A549 (cell line): ENCODE measurements at regions not wholly inside any gene's neighbourhood (a gene's known extent, or its start where the extent isn't known, plus 50 kb on each side); places are given as distances from the start of the nearest gene placed in this dataset.
A peak's percentile ranks its signal among the peaks of the same experiment; 100 is the strongest.

Source experiments
- ATAC-seq, 2 experiments: fragments of 200-7000 bp in 1 of 2; fragments of >200 bp in 1 of 2; cut with Nextera tagmentation in 1 of 2; cut with Tn5 transposase in 1 of 2; 3 replicates each; pipeline versions ENCODE4 v1.8.0 to v1.9.1; 2018 to 2020; ENCODE audit warnings: mild to moderate bottlenecking in 1 of 2, moderate library complexity in 1 of 2
- CTCF ChIA-PET: fragments of 300-600 bp; sonication (Branson Sonifier 250); formaldehyde crosslinking; extraction: SDS; loops from one replicate; lab custom pipeline; 2021; ENCODE audit warnings: antibody characterized with exemption, inconsistent platforms; lab: Yijun Ruan, JAX
- POLR2A ChIA-PET: fragments of 350-600 bp; formaldehyde crosslinking; extraction: SDS; loops from one replicate; lab custom pipeline; 2021; ENCODE audit warnings: antibody characterized with exemption, inconsistent platforms; lab: Yijun Ruan, JAX
- DNase-seq, 2 experiments: peaks; one replicate each; pipeline versions ENCODE4 v3.0.0 to v3.0.0-alpha.2; 2011 to 2016; ENCODE audit warnings: low read depth in 1 of 2, low spot score in 1 of 2
- FAIRE-seq: peaks from 2 replicates; lab custom pipeline; 2011; peaks lifted over from hg19 to GRCh38; lab: Jason Lieb, UNC
- H3K27ac ChIP-seq, 2 experiments: fragments of >200 bp; sonication (Bioruptor Twin); formaldehyde crosslinking; 3 replicates each; pipeline ENCODE4 v1.5.1; 2016 to 2017
- H3K4me1 ChIP-seq: fragments of >200 bp; sonication (Bioruptor Twin); formaldehyde crosslinking; 3 replicates; pipeline ENCODE4 v1.6.1; 2016
- H3K4me2 ChIP-seq: fragments of >200 bp; sonication (Bioruptor Twin); formaldehyde crosslinking; 3 replicates; pipeline ENCODE4 v1.6.1; 2016
- H3K4me3 ChIP-seq: fragments of >200 bp; sonication (Bioruptor Twin); formaldehyde crosslinking; 3 replicates; pipeline ENCODE4 v1.5.1; 2016
- H3K9me3 ChIP-seq: fragments of >200 bp; sonication (Bioruptor Twin); formaldehyde crosslinking; 3 replicates; pipeline ENCODE4 v1.6.1; 2016
- CEBPB ChIP-seq, 2 experiments: fragments of >200 bp in 1 of 2; sonication (Bioruptor Twin) in 1 of 2; formaldehyde crosslinking in 1 of 2; IDR thresholded peaks; 2 replicates each; pipeline ENCODE4 v1.6.1; 2012 to 2016
- CHD4 ChIP-seq: fragments of 200-600 bp; sonication (generic); IDR thresholded peaks from 2 replicates; pipeline ENCODE4 v1.6.1; 2016; ENCODE audit warnings: antibody characterized with exemption, mild to moderate bottlenecking, borderline replicate concordance
- EP300 ChIP-seq, 2 experiments: fragments of >200 bp; sonication (Bioruptor Twin); formaldehyde crosslinking; IDR thresholded peaks; 2 replicates in 1 of 2; 3 replicates in 1 of 2; pipeline ENCODE4 v1.6.1; 2016 to 2017
- GATA3 ChIP-seq: IDR thresholded peaks from 2 replicates; pipeline ENCODE4 v1.6.1; 2012; ENCODE audit warnings: borderline replicate concordance
- HOXB13 ChIP-seq: fragments of 250-450 bp; sonication (Bioruptor Pico); IDR thresholded peaks from 2 replicates; pipeline ENCODE4 v1.5.0; 2020; ENCODE audit warnings: low read depth, mild to moderate bottlenecking, moderate library complexity
- JUNB ChIP-seq: fragments of >200 bp; sonication (Bioruptor Twin); formaldehyde crosslinking; IDR thresholded peaks from 2 replicates; pipeline ENCODE4 v1.6.1; 2016
- KDM1A ChIP-seq: fragments of 200-600 bp; sonication (generic); IDR thresholded peaks from 2 replicates; pipeline ENCODE4 v1.6.1; 2016; ENCODE audit warnings: low read depth, mild to moderate bottlenecking
- MAFK ChIP-seq: fragments of 450-650 bp; IDR thresholded peaks from 2 replicates; pipeline ENCODE4 v1.6.1; 2014; ENCODE audit not compliant: partially characterized antibody
- MAZ ChIP-seq: fragments of 150-350 bp; IDR thresholded peaks from 2 replicates; pipeline ENCODE4 v1.6.1; 2014; ENCODE audit warnings: antibody characterized with exemption, low read depth, low read length, borderline replicate concordance
- NFE2L2 ChIP-seq: fragments of 150-350 bp; conservative IDR thresholded peaks from 2 replicates; pipeline ENCODE4 v1.6.1; 2014; ENCODE audit warnings: low read length
- NPAS2 ChIP-seq: fragments of 250-450 bp; sonication (Bioruptor Pico); IDR thresholded peaks from 2 replicates; pipeline ENCODE4 v1.8.0; 2022; ENCODE audit warnings: mild to moderate bottlenecking, moderate library complexity, borderline replicate concordance
- NR3C1 ChIP-seq: fragments of >200 bp; sonication (Bioruptor Twin); formaldehyde crosslinking; IDR thresholded peaks from 3 replicates; pipeline ENCODE4 v1.6.1; 2017
- POLR2A ChIP-seq: IDR thresholded peaks from 2 replicates; pipeline ENCODE4 v1.6.1; 2012; ENCODE audit warnings: mild to moderate bottlenecking, low read length
- POLR2AphosphoS2 ChIP-seq: conservative IDR thresholded peaks from 2 replicates; pipeline ENCODE4 v1.6.1; 2012; ENCODE audit warnings: low read length, improper control_type of control experiment, inconsistent platforms
- RARB ChIP-seq: fragments of 250-450 bp; sonication (Bioruptor Pico); IDR thresholded peaks from 2 replicates; pipeline ENCODE4 v1.8.0; 2021; ENCODE audit warnings: mild to moderate bottlenecking, moderate library complexity
- RNF2 ChIP-seq: fragments of 200-600 bp; sonication (generic); IDR thresholded peaks from 2 replicates; pipeline ENCODE4 v1.6.1; 2016; ENCODE audit warnings: low read depth, mild to moderate bottlenecking, antibody characterized with exemption, moderate library complexity, borderline replicate concordance
- TFCP2L1 ChIP-seq: fragments of 250-450 bp; sonication (Bioruptor Pico); IDR thresholded peaks from 2 replicates; pipeline ENCODE4 v1.5.0; 2021; ENCODE audit warnings: mild to moderate bottlenecking
- TP53 ChIP-seq: fragments of 250-450 bp; sonication (Bioruptor Pico); IDR thresholded peaks from 2 replicates; pipeline ENCODE4 v1.5.0; 2021; ENCODE audit warnings: mild to moderate bottlenecking, moderate library complexity
- WGBS: methylation state at CpG from one replicate; pipeline ENCODE4 v1.1.6; 2017; ENCODE audit errors: missing lambda C conversion rate; 5-methylcytosine and 5-hydroxymethylcytosine counted together
- TF ChIP-seq, protein P1 (sequence below): IDR thresholded peaks from 2 replicates; pipeline ENCODE4 v1.6.1; 2012
- TF ChIP-seq, protein P2 (sequence below): fragments of 250-450 bp; sonication (Bioruptor Pico); IDR thresholded peaks from 2 replicates; pipeline ENCODE4 v1.5.0; 2021; ENCODE audit warnings: mild to moderate bottlenecking, moderate library complexity, borderline replicate concordance
- TF ChIP-seq, protein P3 (sequence below): fragments of 200-600 bp; sonication (generic); IDR thresholded peaks from 2 replicates; pipeline ENCODE4 v1.6.1; 2016; ENCODE audit warnings: antibody characterized with exemption, mild to moderate bottlenecking, moderate library complexity

DNA sequence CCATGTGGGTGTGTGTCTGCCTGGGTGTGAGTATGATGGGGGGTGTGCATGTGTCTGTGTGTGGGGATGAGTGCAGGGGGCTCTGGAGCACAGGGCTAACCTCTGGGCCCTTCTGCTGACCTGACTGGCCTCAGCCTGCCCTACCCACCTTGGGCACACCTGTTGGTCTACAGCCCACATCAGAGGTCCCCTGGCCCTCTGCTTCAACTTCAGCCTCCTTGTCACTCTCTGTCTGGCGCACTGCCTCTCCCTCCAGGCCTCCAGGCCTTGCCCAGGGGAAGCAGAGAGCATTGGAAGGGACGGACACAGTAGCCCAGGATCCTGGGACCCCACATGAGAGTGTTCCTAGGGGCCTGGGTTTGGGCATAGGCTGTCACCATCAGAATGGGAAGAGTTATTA, 115.4 kb downstream of the EFNB1 start:
- no peak overlapping the region for H3K4me3 ChIP-seq
- no peaks in the 10 kb centered on the region for H3K9me3 ChIP-seq
- FAIRE-seq (no peak), ATAC-seq (no peak), DNase-seq (no peak)
- no peak for TF ChIP-seq CHD4
- no peak for TF ChIP-seq RARB (CRISPR knock-in tag)
- TF ChIP-seq MAFK: no peak
- TF ChIP-seq GATA3: no peak
- no CpG with 5 or more reads among the region's 2 CpGs for WGBS
- H3K27ac ChIP-seq: no peak overlapping the region
- no peak overlapping the region for H3K4me2 ChIP-seq
- H3K4me1 ChIP-seq: no peaks in the 10 kb centered on the region
- POLR2A ChIA-PET: no interaction called here
- CTCF ChIA-PET: no interaction called here

DNA sequence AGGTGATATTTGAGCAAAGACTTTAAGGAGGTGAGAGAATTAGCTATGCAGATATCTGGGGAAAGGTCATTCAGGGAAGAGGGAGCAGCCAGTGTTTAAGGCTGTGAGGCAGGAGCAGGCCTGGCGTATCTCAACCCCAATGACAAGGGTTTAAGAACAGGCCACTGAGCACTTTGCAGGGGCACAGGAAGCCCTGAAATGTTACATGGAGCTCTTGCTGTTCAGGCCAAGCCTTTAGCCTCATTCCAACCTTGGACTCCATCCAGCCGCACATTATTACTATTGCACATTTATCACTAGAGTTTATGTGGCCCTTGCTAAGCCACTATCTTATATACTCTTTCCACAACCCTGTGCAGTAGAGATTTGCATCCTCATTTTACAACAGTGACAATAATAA, 114.0 kb downstream of the EFNB1 start:
- TF ChIP-seq, protein P1, sequence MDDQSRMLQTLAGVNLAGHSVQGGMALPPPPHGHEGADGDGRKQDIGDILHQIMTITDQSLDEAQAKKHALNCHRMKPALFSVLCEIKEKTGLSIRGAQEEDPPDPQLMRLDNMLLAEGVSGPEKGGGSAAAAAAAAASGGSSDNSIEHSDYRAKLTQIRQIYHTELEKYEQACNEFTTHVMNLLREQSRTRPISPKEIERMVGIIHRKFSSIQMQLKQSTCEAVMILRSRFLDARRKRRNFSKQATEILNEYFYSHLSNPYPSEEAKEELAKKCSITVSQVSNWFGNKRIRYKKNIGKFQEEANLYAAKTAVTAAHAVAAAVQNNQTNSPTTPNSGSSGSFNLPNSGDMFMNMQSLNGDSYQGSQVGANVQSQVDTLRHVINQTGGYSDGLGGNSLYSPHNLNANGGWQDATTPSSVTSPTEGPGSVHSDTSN: no peak
- TF ChIP-seq CEBPB (IDR thresholded peaks at IDR 0.05) (no peak), POLR2AphosphoS2 (no peak), HOXB13 (no peak), KDM1A (no peak), NPAS2 (CRISPR knock-in tag) (no peak), JUNB (no peak), POLR2A (no peak), NFE2L2 (no peak), EP300 (IDR thresholded peaks at IDR 0.05) (no peak), CHD4 (no peak), TFCP2L1 (CRISPR knock-in tag) (no peak), TP53 (CRISPR knock-in tag) (no peak), MAZ (no peak), GATA3 (no peak), NR3C1 (no peak), RNF2 (no peak)
- TF ChIP-seq, protein P2, sequence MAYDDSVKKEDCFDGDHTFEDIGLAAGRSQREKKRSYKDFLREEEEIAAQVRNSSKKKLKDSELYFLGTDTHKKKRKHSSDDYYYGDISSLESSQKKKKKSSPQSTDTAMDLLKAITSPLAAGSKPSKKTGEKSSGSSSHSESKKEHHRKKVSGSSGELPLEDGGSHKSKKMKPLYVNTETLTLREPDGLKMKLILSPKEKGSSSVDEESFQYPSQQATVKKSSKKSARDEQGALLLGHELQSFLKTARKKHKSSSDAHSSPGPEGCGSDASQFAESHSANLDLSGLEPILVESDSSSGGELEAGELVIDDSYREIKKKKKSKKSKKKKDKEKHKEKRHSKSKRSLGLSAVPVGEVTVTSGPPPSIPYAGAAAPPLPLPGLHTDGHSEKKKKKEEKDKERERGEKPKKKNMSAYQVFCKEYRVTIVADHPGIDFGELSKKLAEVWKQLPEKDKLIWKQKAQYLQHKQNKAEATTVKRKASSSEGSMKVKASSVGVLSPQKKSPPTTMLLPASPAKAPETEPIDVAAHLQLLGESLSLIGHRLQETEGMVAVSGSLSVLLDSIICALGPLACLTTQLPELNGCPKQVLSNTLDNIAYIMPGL: no peak
- TF ChIP-seq, protein P3, sequence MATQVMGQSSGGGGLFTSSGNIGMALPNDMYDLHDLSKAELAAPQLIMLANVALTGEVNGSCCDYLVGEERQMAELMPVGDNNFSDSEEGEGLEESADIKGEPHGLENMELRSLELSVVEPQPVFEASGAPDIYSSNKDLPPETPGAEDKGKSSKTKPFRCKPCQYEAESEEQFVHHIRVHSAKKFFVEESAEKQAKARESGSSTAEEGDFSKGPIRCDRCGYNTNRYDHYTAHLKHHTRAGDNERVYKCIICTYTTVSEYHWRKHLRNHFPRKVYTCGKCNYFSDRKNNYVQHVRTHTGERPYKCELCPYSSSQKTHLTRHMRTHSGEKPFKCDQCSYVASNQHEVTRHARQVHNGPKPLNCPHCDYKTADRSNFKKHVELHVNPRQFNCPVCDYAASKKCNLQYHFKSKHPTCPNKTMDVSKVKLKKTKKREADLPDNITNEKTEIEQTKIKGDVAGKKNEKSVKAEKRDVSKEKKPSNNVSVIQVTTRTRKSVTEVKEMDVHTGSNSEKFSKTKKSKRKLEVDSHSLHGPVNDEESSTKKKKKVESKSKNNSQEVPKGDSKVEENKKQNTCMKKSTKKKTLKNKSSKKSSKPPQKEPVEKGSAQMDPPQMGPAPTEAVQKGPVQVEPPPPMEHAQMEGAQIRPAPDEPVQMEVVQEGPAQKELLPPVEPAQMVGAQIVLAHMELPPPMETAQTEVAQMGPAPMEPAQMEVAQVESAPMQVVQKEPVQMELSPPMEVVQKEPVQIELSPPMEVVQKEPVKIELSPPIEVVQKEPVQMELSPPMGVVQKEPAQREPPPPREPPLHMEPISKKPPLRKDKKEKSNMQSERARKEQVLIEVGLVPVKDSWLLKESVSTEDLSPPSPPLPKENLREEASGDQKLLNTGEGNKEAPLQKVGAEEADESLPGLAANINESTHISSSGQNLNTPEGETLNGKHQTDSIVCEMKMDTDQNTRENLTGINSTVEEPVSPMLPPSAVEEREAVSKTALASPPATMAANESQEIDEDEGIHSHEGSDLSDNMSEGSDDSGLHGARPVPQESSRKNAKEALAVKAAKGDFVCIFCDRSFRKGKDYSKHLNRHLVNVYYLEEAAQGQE: no peak
- DNase-seq: no peak
- ChIA-PET CTCF (no interaction called here), POLR2A (no interaction called here)
- 89% methylated on average over 2 of the region's 2 CpGs for WGBS
- Histone ChIP-seq H3K4me1 (no peaks in the 10 kb centered on the region), H3K9me3 (no peaks in the 10 kb centered on the region), H3K4me2 (no peak overlapping the region), H3K4me3 (no peak overlapping the region), H3K27ac (no peak overlapping the region)
- FAIRE-seq: peak; percentile 56
- no peak for ATAC-seq
